Ishikawa (cell line): ENCODE measurements at regions not wholly inside any gene's neighbourhood (a gene's known extent, or its start where the extent isn't known, plus 50 kb on each side); places are given as distances from the start of the nearest gene placed in this dataset.

ENCODE experiments used
- EP300 ChIP-seq: IDR thresholded peaks from 2 replicates; pipeline ENCODE4 v1.6.1; 2012; ENCODE audit warnings: borderline replicate concordance
- ZBTB7A ChIP-seq: IDR thresholded peaks from 2 replicates; pipeline ENCODE4 v1.6.1; 2012; ENCODE audit warnings: low read depth
- TF ChIP-seq, protein P1 (sequence below): IDR thresholded peaks from 2 replicates; pipeline ENCODE4 v1.6.1; 2012

DNA sequence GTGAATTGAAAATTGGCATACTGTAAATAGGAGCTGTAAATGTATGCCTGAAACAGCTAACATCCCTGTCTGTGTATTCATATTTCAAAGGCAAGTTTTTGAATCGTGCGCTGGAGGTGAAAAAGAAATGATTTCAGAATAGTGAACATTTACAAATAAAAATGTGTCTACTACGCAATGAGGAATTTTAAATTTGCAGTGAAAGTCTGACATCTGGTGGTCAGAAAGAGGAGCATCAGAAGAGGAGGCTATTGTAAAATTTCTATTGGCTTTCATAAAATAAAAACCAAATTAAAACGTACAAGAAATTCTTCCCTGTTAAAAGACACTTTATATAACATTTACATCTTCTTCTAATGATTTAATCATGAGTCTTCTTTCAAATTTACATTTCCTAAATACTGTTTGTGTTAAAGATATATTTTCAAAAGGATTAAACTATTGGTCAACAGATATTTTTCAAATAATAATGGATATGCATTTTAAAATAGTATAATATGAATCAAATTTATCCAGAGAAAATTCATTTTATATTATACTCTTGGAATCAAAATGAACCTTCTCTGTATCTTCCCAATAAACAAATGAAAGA lies 113.7 kb upstream of the RRP15 start:
- TF ChIP-seq ZBTB7A (no peak), EP300 (no peak)
- TF ChIP-seq, protein P1, sequence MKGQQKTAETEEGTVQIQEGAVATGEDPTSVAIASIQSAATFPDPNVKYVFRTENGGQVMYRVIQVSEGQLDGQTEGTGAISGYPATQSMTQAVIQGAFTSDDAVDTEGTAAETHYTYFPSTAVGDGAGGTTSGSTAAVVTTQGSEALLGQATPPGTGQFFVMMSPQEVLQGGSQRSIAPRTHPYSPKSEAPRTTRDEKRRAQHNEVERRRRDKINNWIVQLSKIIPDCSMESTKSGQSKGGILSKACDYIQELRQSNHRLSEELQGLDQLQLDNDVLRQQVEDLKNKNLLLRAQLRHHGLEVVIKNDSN: no peak
